ENCODE measurements at regions not wholly inside any gene's neighbourhood (a gene's known extent, or its start where the extent isn't known, plus 50 kb on each side); places are given as distances from the start of the nearest gene placed in this dataset.

DNA sequence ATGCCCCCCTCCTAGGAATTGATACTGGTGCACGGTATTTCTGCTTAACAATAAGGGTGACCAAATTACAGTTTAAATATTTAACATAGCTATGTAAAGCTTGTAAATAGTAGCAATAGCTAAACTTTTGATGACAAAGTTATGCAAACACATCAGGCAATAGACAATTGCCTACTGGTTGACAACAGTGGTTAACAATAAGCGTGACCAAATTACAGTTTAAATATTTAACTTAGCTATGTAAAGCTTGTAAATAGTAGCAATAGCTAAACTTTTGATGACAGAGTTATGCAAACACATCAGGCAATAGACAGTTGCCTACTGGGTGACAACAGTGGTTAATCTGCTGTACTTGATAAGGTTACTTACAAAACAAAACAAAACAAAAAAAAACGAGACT is 886.5 kb upstream of the FLRT2 start:
- DNase-seq, result peak; percentile 88

DNA sequence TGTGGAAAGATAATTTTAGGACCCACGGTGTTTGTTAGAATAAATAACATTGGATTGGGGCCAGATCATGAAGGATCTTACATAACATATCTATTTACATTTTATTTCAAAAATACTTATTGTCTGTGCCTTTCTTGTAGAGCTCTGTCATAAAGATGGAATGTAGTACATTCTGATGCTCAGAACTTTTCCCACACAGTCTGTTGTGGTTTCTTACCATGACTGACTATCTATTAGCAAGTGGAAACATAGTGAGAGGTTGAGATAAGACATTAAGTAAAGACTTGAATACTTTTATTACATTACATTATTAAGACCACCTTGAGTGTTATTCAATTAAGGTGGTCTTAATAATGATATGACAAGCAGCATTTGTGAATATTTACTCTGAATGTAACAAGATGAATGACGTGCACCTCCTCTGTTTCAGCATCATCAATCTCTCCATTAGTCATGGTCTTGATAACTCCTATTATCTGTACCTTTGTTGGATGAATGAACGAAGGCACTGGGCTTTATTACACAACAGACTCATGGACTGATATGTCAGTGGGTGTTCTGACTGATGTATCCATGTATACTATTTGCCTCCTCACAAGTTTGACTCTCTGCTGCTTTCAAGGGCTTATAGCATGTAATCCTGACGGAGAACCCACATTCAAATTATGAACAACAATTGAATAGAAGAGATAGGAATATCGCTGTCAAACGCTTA is 883.0 kb upstream of the FLRT2 start:
- no peak for DNase-seq

DNA sequence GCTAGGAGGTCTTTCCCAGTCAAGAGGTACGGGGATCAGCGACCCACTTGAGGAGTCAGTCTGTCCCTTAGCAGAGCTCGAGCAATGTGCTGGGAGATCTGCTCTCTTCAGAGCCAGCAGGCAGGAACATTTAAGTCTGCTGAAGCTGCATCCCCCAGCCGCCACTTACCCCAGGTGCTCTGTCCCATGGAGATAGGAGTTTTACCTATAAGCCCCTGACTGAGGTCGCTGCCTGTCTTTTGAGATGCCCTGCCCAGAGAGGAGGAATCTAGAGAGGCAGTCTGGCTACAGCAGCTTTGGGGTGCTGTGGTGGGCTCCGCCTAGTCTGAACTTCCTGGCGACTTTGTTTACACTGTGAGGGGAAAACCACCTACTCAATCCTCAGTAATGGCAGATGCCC is 874.9 kb upstream of the FLRT2 start:
- DNase-seq, result no peak

DNA sequence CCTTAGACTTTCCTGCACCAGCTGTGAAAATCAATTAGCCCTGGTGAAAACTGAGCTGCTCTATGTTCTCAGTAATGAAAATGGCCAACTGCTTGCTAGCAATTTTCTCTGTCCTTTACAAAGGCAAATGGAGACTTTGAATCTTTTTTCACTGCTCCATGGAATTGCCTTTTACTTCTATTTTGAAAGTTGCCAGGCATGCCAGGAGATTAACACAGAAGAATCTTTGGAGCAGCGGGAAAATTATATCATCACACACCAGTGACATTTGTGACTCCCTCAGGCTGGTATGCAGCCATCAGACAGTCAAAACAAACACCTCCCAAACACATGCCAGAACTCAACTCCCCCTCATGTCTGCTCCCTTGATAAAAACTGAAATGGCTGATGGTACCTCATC is 872.0 kb upstream of the FLRT2 start:
- no peak for DNase-seq

DNA sequence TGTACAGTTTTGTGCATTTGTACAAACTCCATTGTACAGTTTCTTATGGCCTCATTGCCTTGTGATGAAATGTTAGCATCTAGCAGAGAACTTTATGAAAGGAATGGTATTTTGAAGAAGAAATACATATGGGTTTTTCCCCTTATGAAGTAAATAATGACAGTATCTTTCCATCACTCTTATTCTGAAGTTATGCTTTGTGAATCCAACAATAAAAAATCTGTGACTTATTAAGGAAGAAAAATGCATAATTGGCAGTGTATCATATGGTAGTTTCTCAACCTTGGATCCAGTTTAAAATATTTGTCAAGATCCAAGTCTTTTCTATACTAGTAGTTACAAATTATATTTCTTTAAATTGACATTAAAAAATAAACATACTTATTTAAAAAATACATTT is 859.1 kb upstream of the FLRT2 start:
- no peak for DNase-seq

DNA sequence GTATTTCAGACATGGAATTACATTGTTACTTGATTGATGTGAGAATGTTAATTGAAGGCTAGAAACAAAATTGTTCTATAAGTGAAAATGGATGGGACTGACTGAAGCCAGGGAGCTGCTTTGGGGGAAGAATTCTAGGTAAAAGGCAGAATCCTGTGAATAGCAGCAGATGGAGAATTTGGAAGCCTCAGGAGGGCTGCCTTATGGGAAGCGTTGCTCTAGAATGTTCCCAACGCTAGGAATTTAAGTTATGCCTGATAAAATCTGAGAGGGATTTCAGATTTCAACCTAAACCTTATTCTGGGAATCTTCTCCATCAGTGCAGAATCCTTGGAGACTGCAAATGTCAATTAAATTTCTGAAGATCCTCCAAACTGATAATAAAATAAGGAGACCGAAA is 858.2 kb upstream of the FLRT2 start:
- DNase-seq, result no peak

DNA sequence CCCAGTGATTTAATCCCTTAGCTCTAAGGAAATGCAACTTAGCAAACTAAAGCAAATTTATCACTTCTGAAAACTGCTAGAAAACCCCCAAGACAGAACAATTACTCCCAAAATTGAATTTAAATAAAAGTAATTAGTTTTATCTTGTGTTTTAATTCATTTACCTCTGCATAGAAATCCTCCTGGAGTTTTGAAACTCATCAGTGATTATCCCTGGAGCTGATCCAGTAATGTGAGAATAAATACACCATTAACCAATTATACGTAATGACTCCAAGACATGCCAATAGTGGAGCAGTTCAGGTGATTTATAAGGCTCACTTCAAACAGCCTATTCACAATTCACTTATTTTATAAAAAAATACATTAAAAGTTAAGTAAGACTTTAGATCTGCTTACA is 855.3 kb upstream of the FLRT2 start:
- DNase-seq, result no peak

DNA sequence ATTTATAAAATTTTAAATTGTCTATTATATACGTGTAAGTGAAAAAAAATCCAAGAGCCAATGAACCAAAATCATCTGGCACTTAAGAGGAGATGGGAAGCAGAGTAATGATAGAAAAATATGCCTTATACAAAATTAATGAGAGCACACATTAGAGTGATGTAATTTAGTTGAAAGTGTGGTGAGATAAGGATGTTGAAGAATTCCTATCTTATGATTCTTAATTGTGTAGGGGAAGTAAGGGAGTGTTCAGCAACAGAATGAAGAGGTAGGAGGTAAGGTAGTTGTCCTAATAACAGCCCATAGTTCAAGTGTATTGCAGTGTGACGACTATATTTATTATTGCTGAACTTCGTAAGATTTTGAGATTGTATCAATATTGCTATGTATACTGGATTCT is 843.4 kb upstream of the FLRT2 start:
- no peak for DNase-seq

DNA sequence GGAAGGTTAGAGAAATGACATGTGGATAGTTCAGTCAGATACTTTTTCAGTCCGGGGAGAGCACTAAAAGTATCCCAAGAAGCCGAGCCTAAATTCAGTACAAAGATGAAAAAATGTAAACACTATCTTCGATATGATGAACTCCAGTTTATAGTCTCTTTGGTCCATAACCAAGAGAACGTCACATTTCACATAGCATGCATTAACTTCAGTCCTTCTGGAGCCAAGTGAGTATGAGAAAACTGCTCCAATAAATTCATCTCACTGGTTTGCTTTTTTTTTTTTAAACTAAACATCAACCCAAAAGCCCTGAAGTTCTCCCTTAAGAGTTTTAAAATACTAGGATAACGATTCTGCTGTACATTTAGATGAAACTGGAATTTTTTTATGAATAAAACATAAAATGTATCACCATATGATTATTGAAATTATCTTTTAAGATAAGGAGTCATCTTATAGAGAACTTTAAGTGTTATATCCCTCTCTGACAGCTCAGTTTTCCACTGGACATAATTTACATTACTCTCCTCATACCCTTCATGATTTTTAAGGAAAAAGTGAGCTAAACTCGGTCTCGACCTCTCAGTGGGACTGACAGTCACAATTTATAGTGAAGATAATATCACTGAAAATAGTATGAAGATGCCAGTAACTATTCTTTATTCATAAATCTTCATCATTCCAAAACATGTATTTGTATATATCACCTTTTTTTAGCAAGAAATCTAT is 841.5 kb upstream of the FLRT2 start:
- DNase-seq, result no peak

DNA sequence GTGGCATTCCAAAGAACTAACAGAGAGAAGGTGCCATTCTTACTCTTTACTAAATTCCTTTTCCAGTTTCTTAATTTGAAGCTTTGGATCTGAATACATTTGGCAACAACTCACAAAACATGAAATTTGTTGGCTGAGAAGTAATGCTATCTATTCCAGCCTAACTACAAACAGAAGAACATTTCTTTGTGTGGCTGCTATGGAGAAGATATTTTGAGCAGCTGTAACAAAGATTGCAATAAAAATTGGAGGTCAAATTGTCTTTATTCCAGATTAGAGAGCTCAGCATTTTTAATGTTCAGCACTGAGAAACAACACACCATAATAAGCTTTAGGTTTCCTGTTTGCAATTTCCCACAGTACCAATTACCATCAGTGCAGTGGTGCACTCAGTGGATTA is 835.8 kb upstream of the FLRT2 start:
- DNase-seq, result no peak

DNA sequence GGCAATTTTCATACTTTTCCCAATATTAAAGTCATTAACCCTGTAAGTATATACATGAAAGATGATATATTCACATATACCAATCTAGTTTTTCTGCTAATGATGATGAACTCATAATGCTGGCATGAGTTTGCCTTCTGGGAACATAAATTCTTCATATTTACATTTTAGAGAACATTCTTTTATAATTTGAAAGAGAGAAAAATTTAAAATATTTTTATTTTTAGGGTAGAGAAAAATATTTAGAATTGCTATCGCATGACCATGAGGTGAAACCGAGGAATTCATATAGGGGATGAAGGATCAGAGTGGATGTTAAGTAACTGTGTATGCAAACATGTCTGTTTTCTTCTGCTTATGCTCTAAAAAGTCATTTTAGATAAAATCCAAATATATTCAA is 825.3 kb upstream of the FLRT2 start:
- DNase-seq, result no peak

DNA sequence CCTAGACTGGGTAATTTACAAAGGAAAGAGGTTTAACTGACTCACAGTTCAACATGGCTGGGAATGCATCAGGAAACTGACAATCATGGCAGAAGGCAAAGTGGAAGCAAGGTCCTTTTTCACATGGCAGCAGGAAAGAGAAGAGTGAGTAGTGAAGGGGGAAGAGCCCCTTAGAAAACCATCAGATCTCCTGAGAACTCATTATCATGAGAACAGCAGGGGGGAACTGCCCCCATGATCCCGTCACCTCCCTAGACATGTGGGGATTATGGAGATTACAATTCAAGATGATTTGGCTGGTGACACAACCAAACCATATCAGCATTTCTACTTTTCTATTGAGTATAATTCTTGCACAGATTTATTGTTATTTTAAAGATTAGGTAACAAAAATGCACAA is 822.1 kb upstream of the FLRT2 start:
- no peak for DNase-seq

DNA sequence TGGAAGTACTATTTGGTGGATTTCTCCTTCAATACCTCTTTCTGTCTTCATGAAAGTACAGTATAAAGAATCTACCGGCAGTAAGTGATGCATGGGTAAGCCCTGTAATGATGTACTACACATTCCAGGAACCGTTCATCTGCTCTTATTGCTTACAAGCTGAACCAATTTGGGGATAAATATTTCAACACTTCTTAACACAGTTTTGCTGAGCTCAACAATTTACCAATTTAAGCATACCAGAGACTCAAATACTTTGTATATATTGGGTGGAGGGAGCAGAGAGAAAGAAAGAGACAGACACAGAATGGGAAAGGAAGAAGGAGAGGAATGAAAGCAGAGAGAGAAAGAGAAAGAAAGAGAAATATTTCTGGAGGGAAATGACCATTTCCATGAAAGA is 821.1 kb upstream of the FLRT2 start:
- no peak for DNase-seq

DNA sequence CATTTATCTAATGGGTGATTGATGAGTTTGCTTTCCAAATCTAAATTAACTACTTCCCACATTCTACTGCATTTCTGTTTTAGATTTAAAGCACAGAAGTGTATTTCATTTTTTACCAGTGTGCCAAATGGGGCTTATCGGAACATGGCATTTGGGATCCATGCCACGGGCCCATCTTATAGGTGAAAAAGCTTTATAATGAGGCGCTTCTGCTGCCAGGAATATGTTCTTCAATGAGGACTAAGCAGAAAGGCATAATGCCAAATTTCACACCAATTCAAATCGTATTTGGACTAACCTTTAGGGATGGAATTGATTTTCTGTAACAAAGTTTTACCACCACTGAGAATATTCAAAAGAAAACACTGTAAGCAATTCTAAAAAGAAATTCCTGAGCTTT is 803.5 kb upstream of the FLRT2 start:
- DNase-seq, result no peak

DNA sequence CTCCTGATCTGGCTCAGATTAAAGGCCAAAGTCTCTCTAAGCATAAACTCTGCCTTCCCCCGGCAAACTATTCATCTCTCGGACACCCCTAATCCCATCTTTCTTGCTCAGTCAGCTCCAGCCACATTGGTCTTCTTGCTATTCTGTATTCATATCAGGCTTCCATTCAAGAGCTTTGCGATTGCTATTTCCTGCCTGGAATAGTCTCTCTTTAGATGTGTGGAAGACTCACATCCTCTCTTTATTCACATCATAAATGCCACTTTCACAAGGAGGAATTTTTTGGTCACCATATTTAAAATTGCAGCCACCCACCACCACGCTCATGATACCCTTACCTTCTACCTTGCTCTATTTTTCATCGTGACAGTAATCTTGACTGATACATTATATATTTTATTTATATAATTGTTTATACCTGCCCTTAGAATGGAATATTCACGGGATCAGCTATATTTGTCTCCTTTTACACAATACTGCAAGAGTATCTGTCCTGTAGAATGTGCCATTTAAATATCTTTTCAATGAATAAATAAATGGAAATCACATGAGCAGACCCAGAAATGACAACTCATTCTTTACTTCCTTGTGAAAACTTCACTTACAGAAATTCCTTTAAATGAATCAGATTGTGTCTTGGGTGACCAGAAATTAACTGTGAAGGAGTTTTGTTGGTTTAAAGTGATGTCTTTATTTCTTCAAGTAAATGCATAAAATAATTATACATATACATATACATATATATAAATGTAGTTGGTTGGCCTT is 780.6 kb upstream of the FLRT2 start:
- DNase-seq, result no peak

DNA sequence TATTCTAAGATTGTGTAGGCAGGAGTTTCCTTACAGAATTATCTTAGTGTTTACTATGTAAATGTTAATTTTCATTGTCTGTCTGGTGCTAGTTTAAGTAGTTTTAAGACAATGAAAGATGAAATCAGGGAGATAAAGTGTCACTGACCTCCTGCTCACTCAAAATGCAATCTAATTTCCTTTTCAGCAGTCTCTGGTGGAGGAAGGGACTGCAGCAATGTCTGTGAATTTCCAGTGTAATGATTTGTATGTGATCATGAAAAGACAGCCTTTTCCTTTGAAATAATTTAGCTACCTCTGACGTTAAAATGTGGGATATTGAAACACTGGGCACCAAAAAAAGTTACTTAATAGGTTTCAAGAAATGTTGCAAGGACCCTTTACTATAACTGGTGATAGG is 779.7 kb upstream of the FLRT2 start:
- no peak for DNase-seq

DNA sequence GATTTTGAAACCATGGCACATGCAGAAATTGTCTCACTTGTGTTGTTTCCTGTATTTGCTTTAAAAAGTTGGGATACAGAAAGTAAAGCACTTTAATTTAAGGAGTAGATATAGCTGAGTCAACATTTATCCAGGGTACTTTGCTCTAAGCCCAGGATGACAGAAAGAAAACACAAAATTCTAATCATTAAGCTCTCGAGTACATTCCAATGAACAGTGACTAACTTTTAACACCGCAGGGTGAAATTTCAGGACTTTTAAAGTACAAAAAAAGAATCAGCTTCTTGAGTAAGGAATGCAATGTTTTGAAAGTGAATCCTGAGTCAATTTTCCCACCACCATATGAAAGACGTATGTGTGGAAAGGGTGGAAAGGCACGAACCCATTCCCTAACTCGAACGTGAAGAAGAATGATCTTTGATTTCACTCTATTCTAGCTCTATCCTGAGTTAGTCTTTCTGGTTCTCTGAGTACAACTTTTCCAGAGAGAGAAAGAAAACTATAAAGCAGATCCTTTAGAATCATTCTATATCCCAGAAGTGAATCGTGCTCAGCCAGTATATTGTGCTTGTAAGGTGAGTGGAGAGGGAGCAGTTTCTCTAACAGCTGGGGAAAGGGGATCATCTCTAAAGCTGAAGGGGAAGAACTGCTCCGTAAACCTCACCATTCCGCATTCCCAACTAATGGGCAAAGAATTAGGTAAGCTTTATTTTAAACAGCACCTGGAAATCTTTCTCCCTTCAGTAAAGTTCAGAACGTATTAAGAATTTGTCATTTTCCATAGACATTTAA is 779.0 kb upstream of the FLRT2 start:
- DNase-seq, result no peak

DNA sequence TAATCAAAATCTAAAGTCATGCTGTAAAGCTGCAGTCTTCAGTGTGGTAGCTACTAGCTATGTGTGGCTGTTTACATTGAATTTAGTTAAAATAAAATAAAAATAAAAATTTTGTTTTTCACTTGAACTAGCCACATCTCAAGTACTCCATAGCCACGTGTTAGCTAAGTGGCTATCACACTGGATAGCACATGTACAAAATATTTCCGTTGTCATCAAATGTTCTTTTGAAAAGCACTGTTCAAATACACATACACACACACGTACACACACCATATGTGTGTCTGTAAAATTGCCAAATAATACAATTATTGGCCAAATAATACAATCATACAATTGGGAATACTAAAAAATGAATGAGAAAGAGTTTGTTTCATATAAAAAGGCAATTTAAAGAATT is 778.2 kb upstream of the FLRT2 start:
- DNase-seq, result no peak

DNA sequence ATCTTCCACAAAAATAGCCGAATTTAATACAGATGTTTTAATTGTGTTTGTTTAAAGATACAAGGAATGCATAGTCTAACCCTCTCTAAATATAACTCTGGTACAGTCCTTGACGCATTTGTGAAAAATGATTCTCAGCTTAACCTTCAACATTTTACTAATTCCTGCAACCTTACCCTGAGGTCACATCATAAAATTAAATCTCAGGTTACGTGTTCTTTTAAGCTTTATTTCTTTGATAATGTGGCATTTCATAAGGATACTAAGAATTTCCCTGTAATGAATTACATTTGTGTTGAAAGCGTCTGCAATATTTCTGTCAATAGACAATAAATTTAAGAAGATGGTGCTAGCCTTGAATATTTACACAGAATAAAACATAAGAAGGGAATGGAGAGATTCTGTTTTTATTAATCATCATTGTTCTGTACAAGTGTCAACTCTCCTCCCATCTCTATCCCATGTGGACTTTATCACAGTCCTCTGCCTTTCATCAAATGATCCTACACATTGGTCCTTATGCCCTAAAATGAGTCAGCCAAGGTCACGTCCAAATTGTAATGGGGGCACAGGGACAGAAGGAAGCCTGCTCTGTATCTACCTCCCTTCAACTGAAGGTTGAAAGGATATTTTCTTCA is 769.3 kb upstream of the FLRT2 start:
- no peak for DNase-seq

DNA sequence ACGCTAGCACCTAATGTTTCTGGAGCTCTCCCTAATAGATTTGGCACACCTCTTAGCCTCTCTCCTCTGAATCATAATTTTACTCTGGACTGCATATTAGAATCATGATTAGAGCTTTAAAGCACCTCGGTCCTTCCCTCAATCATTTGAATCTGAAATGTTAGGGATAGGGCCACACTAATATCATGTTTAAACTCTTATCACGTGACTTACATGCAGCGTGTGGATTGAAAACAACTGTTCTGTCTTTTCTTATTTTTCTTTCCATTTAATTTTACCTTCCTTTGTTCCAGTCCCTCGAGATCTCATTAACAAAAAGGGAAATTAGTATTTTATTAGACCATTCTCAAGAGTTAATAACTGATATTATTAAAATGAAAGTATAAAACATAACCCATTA is 762.5 kb upstream of the FLRT2 start:
- no peak for DNase-seq

DNA sequence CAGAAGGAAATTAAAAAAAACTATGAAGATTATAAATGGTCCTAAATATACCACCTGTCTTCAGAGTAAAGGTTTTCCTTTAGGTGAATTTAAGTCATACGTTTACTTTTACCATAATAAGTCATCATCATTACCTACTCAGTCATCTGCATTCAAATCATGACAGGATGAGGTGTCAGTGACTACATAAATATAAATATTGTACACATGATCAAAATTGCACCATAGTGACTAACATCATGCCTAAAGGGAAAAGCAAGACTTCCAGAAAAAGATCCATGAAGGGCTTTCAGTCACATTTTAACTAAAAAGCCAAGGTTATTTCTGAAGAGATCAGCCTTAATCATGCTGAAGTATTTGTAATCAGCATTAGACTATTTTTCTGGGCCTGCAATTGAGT is 759.9 kb upstream of the FLRT2 start:
- peak; percentile 35 for DNase-seq

DNA sequence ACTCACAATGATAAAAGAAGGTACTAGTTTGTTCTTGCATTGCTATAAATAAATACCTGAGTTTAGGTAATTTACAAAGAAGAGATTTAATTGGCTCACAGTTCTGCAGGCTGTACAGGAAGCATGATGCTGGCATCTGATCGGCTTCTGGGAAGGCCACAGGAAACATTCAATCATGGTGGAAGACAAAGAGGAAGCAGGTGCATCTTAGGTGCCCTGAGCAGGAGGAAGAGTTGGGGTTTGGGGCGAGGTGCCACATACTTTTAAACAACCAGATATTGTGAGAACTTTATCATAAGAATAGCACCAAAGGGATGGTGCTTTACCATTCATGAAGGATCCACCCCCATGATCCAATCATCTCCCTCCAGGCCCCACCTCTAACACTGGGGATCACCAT is 752.6 kb upstream of the FLRT2 start:
- DNase-seq, result no peak

DNA sequence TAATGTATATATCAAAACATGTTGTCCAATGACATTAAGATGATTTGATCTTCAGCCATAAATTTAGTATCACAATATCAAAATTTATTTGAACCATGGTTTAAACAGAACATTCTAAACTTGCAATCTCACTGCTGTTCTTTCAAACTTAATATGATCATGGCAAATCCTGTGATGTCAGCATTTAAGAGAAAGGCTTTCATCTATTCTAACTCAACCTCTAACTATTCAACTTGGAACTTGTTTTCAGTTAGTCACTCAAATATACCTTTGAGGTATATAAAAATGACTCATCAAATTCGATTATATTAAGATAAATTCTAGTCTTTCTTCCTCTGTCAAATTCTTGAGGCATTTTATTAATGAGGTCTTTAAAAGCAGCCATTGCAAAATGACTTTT is 747.0 kb upstream of the FLRT2 start:
- DNase-seq, result no peak

Data from DMS53 (cell line).